HepG2 (cell line): ENCODE measurements at regions not wholly inside any gene's neighbourhood (a gene's known extent, or its start where the extent isn't known, plus 50 kb on each side); places are given as distances from the start of the nearest gene placed in this dataset.

ENCODE experiments used
- ATF1 ChIP-seq: IDR thresholded peaks from 2 replicates; pipeline ENCODE4 v1.6.1; 2016; ENCODE audit warnings: mild to moderate bottlenecking, control low read depth
- CREB1 ChIP-seq, 2 experiments: fragments of 450-650 bp in 1 of 2; IDR thresholded peaks; 2 replicates each; pipeline ENCODE4 v1.6.1; 2016 to 2017; ENCODE audit warnings: control low read depth in 1 of 2, mild to moderate bottlenecking in 1 of 2, missing compliant biosample characterization in 1 of 2, missing genetic modification characterization in 1 of 2
- DMTF1 ChIP-seq: sonication (generic); formaldehyde crosslinking; IDR thresholded peaks from 2 replicates; pipeline ENCODE4 v1.4.0; 2020; ENCODE audit warnings: mild to moderate bottlenecking, missing genetic modification reagents
- FOXK1 ChIP-seq: sonication (generic); formaldehyde crosslinking; IDR thresholded peaks from 2 replicates; pipeline ENCODE4 v1.4.0; 2020; ENCODE audit warnings: low read depth, missing genetic modification reagents, borderline replicate concordance
- GMEB1 ChIP-seq: sonication (generic); formaldehyde crosslinking; IDR thresholded peaks from 2 replicates; pipeline ENCODE4 v1.5.1; 2020; ENCODE audit warnings: missing genetic modification reagents, mild to moderate bottlenecking, borderline replicate concordance
- KDM5A ChIP-seq: fragments of 200-600 bp; sonication (generic); IDR thresholded peaks from 2 replicates; pipeline ENCODE4 v1.7.0; 2018; ENCODE audit warnings: antibody characterized with exemption, mild to moderate bottlenecking, low read length, borderline replicate concordance
- KLF12 ChIP-seq: sonication (generic); formaldehyde crosslinking; IDR thresholded peaks from 2 replicates; pipeline ENCODE4 v1.4.0; 2020; ENCODE audit warnings: missing genetic modification reagents, borderline replicate concordance
- MIXL1 ChIP-seq: IDR thresholded peaks from 2 replicates; pipeline ENCODE4 v1.6.1; 2016
- MXD1 ChIP-seq: sonication (generic); formaldehyde crosslinking; IDR thresholded peaks from 2 replicates; pipeline ENCODE4 v1.4.0; 2020; ENCODE audit warnings: mild to moderate bottlenecking, missing genetic modification reagents
- NFYB ChIP-seq: sonication (generic); formaldehyde crosslinking; IDR thresholded peaks from 2 replicates; pipeline ENCODE4 v1.4.0; 2020; ENCODE audit warnings: missing genetic modification reagents
- POLR2G ChIP-seq: fragments of 200-400 bp; formaldehyde crosslinking; IDR thresholded peaks from 2 replicates; pipeline ENCODE4 v1.6.1; 2018; ENCODE audit warnings: mild to moderate bottlenecking, low read depth, low read length, moderate library complexity
- SKI ChIP-seq: fragments of 450-650 bp; IDR thresholded peaks from one replicate; pipeline ENCODE4 v1.6.1; 2018; ENCODE audit warnings: mild to moderate bottlenecking; ENCODE audit not compliant: partially characterized antibody
- SNRNP70 ChIP-seq: fragments of 200-400 bp; formaldehyde crosslinking; IDR thresholded peaks from 2 replicates; pipeline ENCODE4 v1.6.1; 2017; ENCODE audit warnings: mild to moderate bottlenecking, low read depth, low read length, moderate library complexity
- SPEN ChIP-seq: sonication (generic); formaldehyde crosslinking; IDR thresholded peaks from 2 replicates; pipeline ENCODE4 v1.5.1; 2020; ENCODE audit warnings: low read depth, mild to moderate bottlenecking, missing genetic modification reagents
- TOE1 ChIP-seq: sonication (generic); formaldehyde crosslinking; IDR thresholded peaks from 2 replicates; pipeline ENCODE4 v1.4.0; 2020; ENCODE audit warnings: mild to moderate bottlenecking, missing genetic modification reagents
- ZBTB21 ChIP-seq: sonication (generic); formaldehyde crosslinking; IDR thresholded peaks from 2 replicates; pipeline ENCODE4 v1.4.0; 2020; ENCODE audit warnings: missing genetic modification reagents
- ZFP36L1 ChIP-seq: sonication (generic); formaldehyde crosslinking; IDR thresholded peaks from 2 replicates; pipeline ENCODE4 v1.8.0; 2022; ENCODE audit warnings: mild to moderate bottlenecking, missing genetic modification reagents, moderate library complexity
- ZGPAT ChIP-seq: IDR thresholded peaks from 2 replicates; pipeline ENCODE4 v1.6.1; 2016; ENCODE audit warnings: mild to moderate bottlenecking
- ZNF264 ChIP-seq: sonication (generic); formaldehyde crosslinking; IDR thresholded peaks from 2 replicates; pipeline ENCODE4 v1.4.0; 2020; ENCODE audit warnings: missing genetic modification reagents
- ZNF446 ChIP-seq: sonication (generic); formaldehyde crosslinking; IDR thresholded peaks from 2 replicates; pipeline ENCODE4 v1.5.0; 2020; ENCODE audit warnings: mild to moderate bottlenecking, missing genetic modification reagents
- ZNF691 ChIP-seq: sonication (generic); formaldehyde crosslinking; IDR thresholded peaks from 2 replicates; pipeline ENCODE4 v1.4.0; 2020; ENCODE audit warnings: missing genetic modification reagents, low read depth, mild to moderate bottlenecking, borderline replicate concordance
- ZNF770 ChIP-seq: sonication (generic); formaldehyde crosslinking; IDR thresholded peaks from 2 replicates; pipeline ENCODE4 v1.5.0; 2020; ENCODE audit warnings: mild to moderate bottlenecking, missing genetic modification reagents

GRCh38 chr21:17343055-17343454 lies 169.8 kb upstream of the CXADR start (continued):
- peak; percentile 48; the same call in 1 of the 2 replicates for TF ChIP-seq NFYB (CRISPR knock-in tag)
- peak; percentile 98 for TF ChIP-seq ZNF264 (CRISPR knock-in tag)
- no peak for TF ChIP-seq ZNF770
- no peak for TF ChIP-seq SKI
- TF ChIP-seq ZBTB21 (CRISPR knock-in tag) = 0 out of 2 replicates have a peak, but pooled peaks have one; percentile 16
- TF ChIP-seq TOE1 = no peak
- TF ChIP-seq CREB1 (IDR thresholded peaks at IDR 0.05) = 0 out of 2 replicates have a peak, but pooled peaks have one; percentile 39
- peak; percentile 20; the same call in 1 of the 2 replicates for TF ChIP-seq CREB1 (CRISPR knock-in tag; IDR thresholded peaks at IDR 0.05)
- peak; percentile 61; the same call in 1 of the 2 replicates for TF ChIP-seq MIXL1 (CRISPR knock-in tag)
- no peak for TF ChIP-seq ZNF691
- TF ChIP-seq ZGPAT (CRISPR knock-in tag) = no peak
- TF ChIP-seq SPEN (CRISPR knock-in tag) = no peak
- no peak for TF ChIP-seq FOXK1 (CRISPR knock-in tag)
- TF ChIP-seq GMEB1 (CRISPR knock-in tag) = no peak
- TF ChIP-seq POLR2G = no peak
- TF ChIP-seq KDM5A = no peak
- no peak for TF ChIP-seq MXD1 (CRISPR knock-in tag)
- TF ChIP-seq DMTF1 = no peak
- no peak for TF ChIP-seq ZFP36L1
- peak; percentile 50; the same call in 1 of the 2 replicates for TF ChIP-seq ATF1 (CRISPR knock-in tag)
- no peak for TF ChIP-seq SNRNP70
- TF ChIP-seq ZNF446 (CRISPR knock-in tag) = no peak
- TF ChIP-seq KLF12 (CRISPR knock-in tag) = no peak
